ENCODE measurements at regions not wholly inside any gene's neighbourhood (a gene's known extent, or its start where the extent isn't known, plus 50 kb on each side); places are given as distances from the start of the nearest gene placed in this dataset.

GRCh38 chr4:63742882-63743281 is 666.4 kb downstream of the TECRL start:
- no peak overlapping the region for H3K4me3 ChIP-seq (replicated peaks; ENCODE audit: low read depth, low read length)
- DNase-seq (ENCODE audit: extremely low read depth, low read depth) = no peak
- TF ChIP-seq, protein P1, sequence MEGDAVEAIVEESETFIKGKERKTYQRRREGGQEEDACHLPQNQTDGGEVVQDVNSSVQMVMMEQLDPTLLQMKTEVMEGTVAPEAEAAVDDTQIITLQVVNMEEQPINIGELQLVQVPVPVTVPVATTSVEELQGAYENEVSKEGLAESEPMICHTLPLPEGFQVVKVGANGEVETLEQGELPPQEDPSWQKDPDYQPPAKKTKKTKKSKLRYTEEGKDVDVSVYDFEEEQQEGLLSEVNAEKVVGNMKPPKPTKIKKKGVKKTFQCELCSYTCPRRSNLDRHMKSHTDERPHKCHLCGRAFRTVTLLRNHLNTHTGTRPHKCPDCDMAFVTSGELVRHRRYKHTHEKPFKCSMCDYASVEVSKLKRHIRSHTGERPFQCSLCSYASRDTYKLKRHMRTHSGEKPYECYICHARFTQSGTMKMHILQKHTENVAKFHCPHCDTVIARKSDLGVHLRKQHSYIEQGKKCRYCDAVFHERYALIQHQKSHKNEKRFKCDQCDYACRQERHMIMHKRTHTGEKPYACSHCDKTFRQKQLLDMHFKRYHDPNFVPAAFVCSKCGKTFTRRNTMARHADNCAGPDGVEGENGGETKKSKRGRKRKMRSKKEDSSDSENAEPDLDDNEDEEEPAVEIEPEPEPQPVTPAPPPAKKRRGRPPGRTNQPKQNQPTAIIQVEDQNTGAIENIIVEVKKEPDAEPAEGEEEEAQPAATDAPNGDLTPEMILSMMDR (IDR thresholded peaks at IDR 0.05; ENCODE audit: low read depth, low read length, missing control alignments) = no peak

DNA sequence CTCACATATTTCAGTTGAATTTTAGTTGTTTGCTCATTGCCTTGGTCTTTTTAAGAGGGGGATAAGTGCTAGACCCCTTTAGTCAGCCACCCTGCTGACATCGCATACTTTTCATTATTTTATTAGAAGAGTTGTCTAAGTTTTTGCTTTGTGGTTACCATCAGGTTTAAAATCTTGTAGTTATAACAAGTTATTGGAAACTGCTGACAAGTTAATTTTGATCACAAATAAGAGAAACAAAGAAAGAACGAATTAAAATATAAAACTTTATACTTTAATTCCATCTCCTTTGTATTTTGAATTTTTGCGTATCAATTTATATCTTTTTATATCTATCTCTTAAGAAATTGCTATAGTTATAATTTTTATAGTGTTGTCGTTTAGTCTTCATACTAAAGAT is 679.7 kb downstream of the TECRL start:
- H3K4me3 ChIP-seq (replicated peaks; ENCODE audit: low read depth, low read length) = no peak overlapping the region
- DNase-seq (ENCODE audit: extremely low read depth, low read depth) = no peak
- TF ChIP-seq, protein P1 (IDR thresholded peaks at IDR 0.05; ENCODE audit: low read depth, low read length, missing control alignments) = no peak

DNA sequence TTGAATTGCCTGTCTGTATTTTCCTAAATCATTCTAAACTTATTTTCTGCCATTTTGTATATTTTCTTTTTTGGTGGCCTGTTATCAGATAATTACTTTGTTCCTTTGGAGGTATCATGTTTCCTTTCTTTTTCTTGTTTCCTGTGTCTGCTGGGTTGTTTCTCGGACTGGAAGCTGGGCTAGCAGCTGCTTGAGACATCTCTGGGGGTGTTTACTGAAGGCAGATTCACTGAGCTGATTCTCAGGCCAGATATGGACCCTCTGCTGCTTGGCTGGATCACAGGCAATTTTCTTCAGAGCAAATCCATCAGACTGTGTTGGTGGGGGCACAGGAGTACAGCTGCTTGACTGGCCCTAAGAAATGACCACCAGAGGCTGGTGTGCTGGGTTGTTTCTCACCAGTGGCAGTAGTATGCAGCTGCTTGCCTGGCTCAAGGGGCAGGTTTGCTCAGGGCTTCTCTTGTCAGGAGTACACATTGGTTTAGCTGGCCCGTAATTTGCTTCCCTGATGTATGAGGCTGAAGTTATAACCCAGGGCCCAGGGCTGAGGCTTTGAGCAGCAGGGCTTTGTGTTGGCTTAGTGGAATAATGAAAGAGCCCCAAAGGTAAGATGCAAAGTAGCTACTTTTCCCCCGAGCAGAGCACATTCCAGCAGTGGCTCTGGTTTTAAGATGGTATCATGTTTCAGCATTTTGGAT is 680.6 kb downstream of the TECRL start:
- no peak for DNase-seq (ENCODE audit: extremely low read depth, low read depth)
- TF ChIP-seq, protein P1 (IDR thresholded peaks at IDR 0.05; ENCODE audit: low read depth, low read length, missing control alignments) = no peak
- H3K4me3 ChIP-seq (replicated peaks; ENCODE audit: low read depth, low read length) = no peak overlapping the region

GRCh38 chr4:63717384-63717783 is 691.9 kb downstream of the TECRL start:
- DNase-seq (ENCODE audit: extremely low read depth, low read depth) = no peak
- no peak overlapping the region for H3K4me3 ChIP-seq (replicated peaks; ENCODE audit: low read depth, low read length)
- TF ChIP-seq, protein P1 (IDR thresholded peaks at IDR 0.05; ENCODE audit: low read depth, low read length, missing control alignments) = no peak

GRCh38 chr4:63708661-63709060 is 700.6 kb downstream of the TECRL start:
- DNase-seq (ENCODE audit: extremely low read depth, low read depth) = no peak
- TF ChIP-seq, protein P1 (IDR thresholded peaks at IDR 0.05; ENCODE audit: low read depth, low read length, missing control alignments) = no peak
- H3K4me3 ChIP-seq (replicated peaks; ENCODE audit: low read depth, low read length) = no peak overlapping the region

DNA sequence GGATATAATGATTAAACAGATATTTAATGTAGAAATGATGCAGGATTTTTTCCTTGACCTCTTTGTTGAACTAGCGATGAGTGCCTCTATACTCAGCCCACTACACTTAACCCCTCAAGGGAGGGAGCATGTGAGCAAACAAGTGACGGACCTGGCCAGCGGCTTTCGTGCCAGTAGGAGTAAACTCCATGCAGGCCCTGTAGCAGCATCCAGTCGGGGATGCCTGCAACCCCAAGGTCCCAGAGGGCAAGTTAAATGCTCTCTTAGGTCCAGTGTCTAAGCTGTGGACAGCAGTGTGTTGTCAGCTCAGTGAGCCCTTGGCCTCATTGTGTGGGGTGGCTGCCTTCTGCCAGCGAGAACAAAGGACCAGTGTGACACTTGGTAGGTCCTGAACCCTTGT is 708.7 kb downstream of the TECRL start:
- H3K4me3 ChIP-seq (replicated peaks; ENCODE audit: low read depth, low read length) = no peak overlapping the region
- no peak for DNase-seq (ENCODE audit: extremely low read depth, low read depth)
- TF ChIP-seq, protein P1 (IDR thresholded peaks at IDR 0.05; ENCODE audit: low read depth, low read length, missing control alignments) = no peak

DNA sequence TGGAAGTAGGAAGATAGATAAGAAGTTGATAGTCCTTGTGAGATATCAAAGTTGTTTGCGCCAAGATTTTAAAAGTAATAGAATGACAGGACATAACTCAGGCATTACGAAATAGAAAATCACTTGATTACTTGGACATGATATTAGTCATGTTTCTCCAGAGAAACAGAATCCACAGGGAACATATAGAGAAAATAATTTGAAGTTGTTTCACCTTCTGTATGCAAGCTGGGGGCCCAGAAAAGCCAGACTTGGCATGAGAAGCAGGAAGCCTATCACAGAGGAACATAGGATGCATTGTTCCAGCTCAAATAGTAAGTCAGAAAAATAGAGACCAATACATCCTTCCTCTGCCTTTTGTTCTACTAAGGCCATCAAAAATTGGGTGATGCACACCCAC is 715.9 kb downstream of the TECRL start:
- TF ChIP-seq, protein P1 (IDR thresholded peaks at IDR 0.05; ENCODE audit: low read depth, low read length, missing control alignments) = no peak
- no peak for DNase-seq (ENCODE audit: extremely low read depth, low read depth)
- H3K4me3 ChIP-seq (replicated peaks; ENCODE audit: low read depth, low read length) = no peak overlapping the region
